Activated CD8-positive, alpha-beta T cell treated with anti-CD3 and anti-CD28 coated beads for 36 hours (primary cell): ENCODE measurements at regions not wholly inside any gene's neighbourhood (a gene's known extent, or its start where the extent isn't known, plus 50 kb on each side); places are given as distances from the start of the nearest gene placed in this dataset.

Source experiments
- ATAC-seq: fragments of 200-7000 bp; cut with Tn5 transposase; one replicate; pipeline ENCODE4 v1.10.0; 2021; ENCODE audit warnings: mild to moderate bottlenecking, moderate library complexity
- CTCF ChIA-PET: fragments of 350-600 bp; sonication (Branson Sonifier 250); formaldehyde crosslinking; loops from one replicate; lab custom pipeline; 2021; ENCODE audit warnings: antibody characterized with exemption; lab: Charles Lee
- POLR2A ChIA-PET: fragments of 350-600 bp; sonication (Branson Sonifier 250); formaldehyde crosslinking; loops from one replicate; lab custom pipeline; 2021; ENCODE audit warnings: antibody characterized with exemption; lab: Charles Lee
- DNase-seq: peaks from one replicate; pipeline ENCODE4 v3.0.0-alpha.2; 2020
- H3K27ac Mint-ChIP-seq: one replicate; pipeline ENCODE4 v1.8.0; 2021; ENCODE audit warnings: mild to moderate bottlenecking, mixed read lengths
- H3K27me3 Mint-ChIP-seq: one replicate; pipeline ENCODE4 v1.8.0; 2021; ENCODE audit warnings: mixed read lengths
- H3K36me3 Mint-ChIP-seq: one replicate; pipeline ENCODE4 v1.8.0; 2021; ENCODE audit warnings: low read depth, mixed read lengths
- H3K4me1 Mint-ChIP-seq: one replicate; pipeline ENCODE4 v1.8.0; 2021; ENCODE audit warnings: low read depth, mixed read lengths
- H3K4me3 Mint-ChIP-seq: one replicate; pipeline ENCODE4 v1.8.0; 2021; ENCODE audit warnings: mild to moderate bottlenecking, moderate library complexity, mixed read lengths
- H3K9me3 Mint-ChIP-seq: one replicate; pipeline ENCODE4 v1.8.0; 2021; ENCODE audit warnings: mixed read lengths
- CTCF ChIP-seq: fragments of 200-600 bp; IDR thresholded peaks from one replicate; pipeline ENCODE4 v1.8.0; 2022; ENCODE audit warnings: antibody characterized with exemption, mild to moderate bottlenecking
- intact Hi-C: fragments of 100-400 bp; cut with micrococcal nuclease; formaldehyde crosslinking; loops from one replicate; pipeline ENCODE4 v1.10.0; 2022

GRCh38 chr2:21693081-21693480 is 569.3 kb downstream of the TDRD15 start:
- no peaks in the 10 kb centered on the region for H3K36me3 Mint-ChIP-seq
- TF ChIP-seq CTCF: no peak
- H3K4me3 Mint-ChIP-seq: no peak overlapping the region
- intact Hi-C loops: no loop called here
- no peak for ATAC-seq
- no peak for DNase-seq
- no peaks in the 10 kb centered on the region for H3K9me3 Mint-ChIP-seq
- CTCF ChIA-PET: no interaction called here
- no peaks in the 10 kb centered on the region for H3K27me3 Mint-ChIP-seq
- no peaks in the 10 kb centered on the region for H3K4me1 Mint-ChIP-seq
- no peak overlapping the region for H3K27ac Mint-ChIP-seq
- POLR2A ChIA-PET: no interaction called here

GRCh38 chr2:21694079-21694878 is 570.5 kb downstream of the TDRD15 start:
- Mint-ChIP-seq H3K9me3 (peaks cover 1% of the 10 kb centered on the region), H3K36me3 (no peaks in the 10 kb centered on the region), H3K27me3 (no peaks in the 10 kb centered on the region), H3K4me1 (no peaks in the 10 kb centered on the region), H3K4me3 (no peak overlapping the region), H3K27ac (no peak overlapping the region)
- no peak for ATAC-seq
- CTCF ChIA-PET: no interaction called here
- POLR2A ChIA-PET: no interaction called here
- no peak for TF ChIP-seq CTCF
- intact Hi-C loops: no loop called here
- DNase-seq: no peak

GRCh38 chr2:21696900-21697299 is 573.1 kb downstream of the TDRD15 start:
- H3K4me1 Mint-ChIP-seq: no peaks in the 10 kb centered on the region
- POLR2A ChIA-PET: no interaction called here

GRCh38 chr2:21700644-21701043 is 576.9 kb downstream of the TDRD15 start:
- intact Hi-C loops: no loop called here

More at GRCh38 chr2:21696900-21697299, 573.1 kb downstream of the TDRD15 start:
- no peak for ATAC-seq
- Mint-ChIP-seq H3K27me3 (no peaks in the 10 kb centered on the region), H3K27ac (no peak overlapping the region), H3K9me3 (peaks cover 1% of the 10 kb centered on the region), H3K4me3 (no peak overlapping the region), H3K36me3 (no peaks in the 10 kb centered on the region)
- intact Hi-C loops: no loop called here
- DNase-seq: no peak
- TF ChIP-seq CTCF: no peak
- CTCF ChIA-PET: no interaction called here

More at GRCh38 chr2:21700644-21701043, 576.9 kb downstream of the TDRD15 start:
- H3K27ac Mint-ChIP-seq: no peak overlapping the region
- H3K4me1 Mint-ChIP-seq: no peaks in the 10 kb centered on the region
- TF ChIP-seq CTCF: no peak
- H3K4me3 Mint-ChIP-seq: no peak overlapping the region
- no peaks in the 10 kb centered on the region for H3K36me3 Mint-ChIP-seq
- POLR2A ChIA-PET: no interaction called here
- H3K27me3 Mint-ChIP-seq: no peaks in the 10 kb centered on the region
- peaks cover 1% of the 10 kb centered on the region for H3K9me3 Mint-ChIP-seq
- CTCF ChIA-PET: no interaction called here
- ATAC-seq: no peak
- DNase-seq: no peak
